ENCODE measurements at regions not wholly inside any gene's neighbourhood (a gene's known extent, or its start where the extent isn't known, plus 50 kb on each side); places are given as distances from the start of the nearest gene placed in this dataset.

- DNase-seq (ENCODE audit: low read depth) = peak; percentile 84
Measured at GRCh38 chr1:177847843-177848242, 122.0 kb downstream of the SEC16B start.

- no peak for DNase-seq (ENCODE audit: low read depth)
Measured at GRCh38 chr1:177838907-177839485, 130.9 kb downstream of the SEC16B start.

- DNase-seq (ENCODE audit: low read depth) = no peak
Measured at GRCh38 chr1:177833631-177834030, 136.2 kb downstream of the SEC16B start.

GRCh38 chr1:177830531-177831135 is 139.2 kb downstream of the SEC16B start:
- DNase-seq (ENCODE audit: low read depth) = no peak

DNA sequence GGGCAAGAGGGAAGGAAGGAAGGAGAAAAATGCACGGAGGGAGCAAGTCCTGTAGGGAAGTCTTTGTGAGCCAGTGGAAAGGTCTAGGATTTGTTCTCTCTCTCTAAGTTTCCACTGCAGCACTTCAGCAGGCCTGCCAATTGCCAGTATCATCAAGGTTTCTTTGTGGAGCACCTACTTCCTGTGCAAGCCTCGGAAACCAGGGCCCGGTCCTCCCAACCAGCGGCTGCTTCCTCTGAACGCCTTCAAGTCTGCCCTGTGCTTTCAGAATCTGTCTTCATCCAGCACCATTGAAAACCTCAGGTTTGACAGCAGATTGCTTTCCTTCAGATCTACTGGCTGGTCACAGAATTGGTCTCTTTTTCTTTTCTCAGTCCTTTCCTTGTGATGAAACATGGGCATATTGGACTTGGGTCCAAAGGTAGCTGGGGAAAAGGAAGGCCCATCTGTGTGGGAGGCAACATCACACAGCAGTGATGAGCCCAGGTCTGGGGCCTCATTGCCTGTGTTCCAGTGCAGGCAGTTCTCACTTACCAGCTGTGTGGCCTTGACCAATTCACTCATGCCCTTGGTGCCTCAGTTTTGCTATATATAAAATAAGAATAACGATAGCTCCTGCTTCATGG is 144.5 kb downstream of the SEC16B start:
- DNase-seq (ENCODE audit: low read depth) = no peak

DNA sequence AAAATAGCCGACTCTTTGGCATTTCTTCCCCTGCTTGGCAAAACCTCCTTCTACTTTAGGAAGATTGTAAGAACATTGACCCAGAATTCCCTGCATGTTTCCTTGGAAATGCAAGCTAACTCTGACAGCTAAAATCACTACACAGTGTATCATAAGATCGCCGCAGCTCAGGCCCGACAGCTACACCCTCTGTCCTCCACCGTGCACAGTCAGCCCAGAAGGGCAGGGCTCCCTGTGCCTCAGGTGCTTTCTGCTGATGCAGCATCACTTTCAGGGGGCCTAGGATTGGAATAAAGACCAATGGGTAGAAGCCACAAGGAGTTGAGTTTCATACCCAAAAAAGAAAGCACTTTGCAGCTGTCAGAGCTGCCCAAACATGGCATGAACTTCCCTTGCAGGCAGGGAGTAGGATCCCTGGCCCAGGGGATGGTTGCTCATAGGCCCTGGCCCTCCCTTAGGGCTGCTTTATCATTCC is 145.3 kb downstream of the SEC16B start:
- DNase-seq (ENCODE audit: low read depth) = no peak

DNA sequence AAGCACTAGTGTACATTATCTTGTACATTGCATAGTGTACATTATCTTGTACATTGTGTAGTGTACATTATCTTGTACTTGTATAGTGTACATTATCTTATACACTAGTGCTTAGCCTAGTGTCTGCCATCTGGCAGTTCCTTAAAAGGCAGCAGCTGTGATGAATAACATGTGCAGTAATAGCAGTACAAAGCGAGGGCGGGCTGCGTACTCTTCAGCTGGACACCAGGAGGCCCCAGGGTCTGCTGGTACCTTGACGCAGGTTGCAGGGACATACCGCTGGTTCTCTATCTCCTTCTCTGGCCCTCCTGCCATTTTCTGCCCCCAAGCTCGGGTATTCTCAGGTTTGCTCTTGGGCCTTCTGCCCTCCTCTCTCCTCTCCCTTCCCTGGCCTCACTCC is 149.6 kb downstream of the SEC16B start:
- no peak for DNase-seq (ENCODE audit: low read depth)

DNA sequence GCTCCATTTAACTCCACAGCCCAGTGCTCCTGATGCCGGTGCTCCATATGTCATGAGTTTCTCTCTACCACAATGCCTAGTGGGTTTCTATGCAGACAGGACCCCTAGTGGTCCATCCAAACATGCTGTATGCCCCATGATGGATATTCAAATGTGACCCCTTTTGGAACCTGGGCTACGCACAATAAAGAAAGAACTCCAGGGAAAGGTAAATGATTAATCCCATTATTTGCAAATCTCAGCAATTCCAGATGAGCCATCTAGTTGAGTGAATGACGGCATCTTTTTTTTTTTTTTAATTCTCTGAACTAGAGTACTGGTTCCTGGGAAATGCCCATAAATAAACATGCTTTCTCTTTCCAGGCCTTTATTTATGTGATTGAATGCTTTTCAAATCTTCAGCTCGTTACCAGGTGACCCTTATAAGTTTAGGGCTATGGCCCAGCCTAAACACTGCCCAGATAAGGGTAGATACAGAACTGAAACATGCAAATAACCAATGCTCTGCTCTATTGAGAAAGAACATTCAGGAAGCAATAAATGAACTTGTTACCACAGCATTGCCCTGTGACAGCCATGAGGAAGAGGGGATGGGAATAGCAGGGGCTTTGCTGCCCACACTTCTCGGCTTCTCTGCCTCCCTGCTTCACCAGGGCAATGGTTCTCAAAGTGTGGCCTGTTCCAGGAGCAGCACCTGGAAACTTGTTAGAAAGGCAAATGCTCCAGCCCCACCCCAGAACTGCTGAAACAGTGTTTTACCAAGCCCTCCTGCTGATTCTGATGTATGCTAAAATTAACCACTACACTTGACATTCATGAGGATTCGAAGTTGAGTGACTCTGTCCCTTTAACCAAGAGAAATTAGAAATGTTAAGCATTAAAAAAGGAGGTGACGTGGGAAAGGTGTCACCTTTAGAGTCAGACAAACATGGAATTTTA is 151.7 kb downstream of the SEC16B start:
- no peak for DNase-seq (ENCODE audit: low read depth)

GRCh38 chr1:177812650-177813049 is 157.2 kb downstream of the SEC16B start:
- DNase-seq (ENCODE audit: low read depth) = no peak

DNA sequence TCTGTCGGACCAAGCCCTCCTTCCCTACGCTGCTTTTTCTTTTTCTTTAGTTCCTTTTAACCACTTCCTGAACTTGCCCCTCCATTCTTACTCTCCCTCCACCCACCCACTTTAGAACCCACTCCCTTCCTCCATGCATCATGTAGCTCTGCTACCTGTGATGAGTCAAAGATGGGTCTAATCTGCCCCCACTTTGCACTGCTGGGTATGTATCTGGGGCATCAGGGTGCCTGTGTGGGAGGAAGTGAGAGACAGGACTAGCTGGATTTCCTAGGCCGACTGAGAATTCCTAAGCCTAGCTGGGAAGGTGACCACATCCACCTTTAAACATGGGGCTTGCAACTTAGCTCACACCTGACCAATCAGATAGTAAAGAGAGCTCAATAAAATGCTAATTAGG is 157.7 kb downstream of the SEC16B start:
- DNase-seq (ENCODE audit: low read depth) = no peak

GRCh38 chr1:177811429-177811828 is 158.4 kb downstream of the SEC16B start:
- no peak for DNase-seq (ENCODE audit: low read depth)

- no peak for DNase-seq (ENCODE audit: low read depth)
Measured at GRCh38 chr1:177809819-177810218, 160.0 kb downstream of the SEC16B start.

DNA sequence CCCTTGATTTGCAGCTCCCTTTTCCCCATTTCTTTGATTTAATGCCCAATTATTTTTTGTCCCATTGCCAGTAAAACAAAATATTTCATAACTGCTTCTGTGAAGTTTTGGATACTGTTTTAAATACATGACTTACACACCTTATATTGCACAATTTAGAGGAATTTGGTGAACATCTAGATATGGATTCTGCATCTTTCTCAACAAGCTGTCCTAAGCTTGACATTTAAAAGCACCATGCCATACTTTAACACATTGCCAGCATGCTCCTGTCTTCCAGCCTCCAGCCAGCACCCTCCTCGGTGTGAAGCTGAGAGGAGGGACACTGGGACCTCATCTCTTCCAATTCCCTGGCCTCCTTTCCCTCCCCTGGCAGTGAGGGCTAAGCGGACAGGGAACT is 167.6 kb downstream of the SEC16B start:
- no peak for DNase-seq (ENCODE audit: low read depth)

GRCh38 chr1:177801790-177802189 is 168.1 kb downstream of the SEC16B start:
- no peak for DNase-seq (ENCODE audit: low read depth)

- peak; percentile 17 for DNase-seq (ENCODE audit: low read depth)
Measured at GRCh38 chr1:177800400-177801088, 169.3 kb downstream of the SEC16B start.

DNA sequence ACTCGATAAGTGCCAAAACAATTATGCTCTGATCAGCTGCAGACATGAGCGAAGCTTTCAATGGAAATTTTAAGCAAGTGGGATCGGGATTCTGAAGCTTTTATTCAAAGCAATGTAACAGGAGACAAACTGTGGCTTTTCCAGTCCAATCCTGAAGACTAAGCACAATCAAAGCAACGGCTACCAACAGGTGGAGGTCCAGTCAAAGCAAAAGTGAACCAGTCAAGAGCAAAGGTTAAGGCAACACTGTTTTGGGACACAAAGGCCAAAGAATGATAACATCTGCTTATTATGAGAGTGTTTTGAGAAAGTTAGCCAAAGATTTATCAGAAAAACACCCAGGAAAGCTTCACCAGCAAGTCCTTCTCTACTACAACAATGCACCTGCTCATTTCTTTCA is 170.1 kb downstream of the SEC16B start:
- DNase-seq (ENCODE audit: low read depth) = no peak

- DNase-seq (ENCODE audit: low read depth) = no peak
Measured at GRCh38 chr1:177798614-177799013, 171.2 kb downstream of the SEC16B start.

DNA sequence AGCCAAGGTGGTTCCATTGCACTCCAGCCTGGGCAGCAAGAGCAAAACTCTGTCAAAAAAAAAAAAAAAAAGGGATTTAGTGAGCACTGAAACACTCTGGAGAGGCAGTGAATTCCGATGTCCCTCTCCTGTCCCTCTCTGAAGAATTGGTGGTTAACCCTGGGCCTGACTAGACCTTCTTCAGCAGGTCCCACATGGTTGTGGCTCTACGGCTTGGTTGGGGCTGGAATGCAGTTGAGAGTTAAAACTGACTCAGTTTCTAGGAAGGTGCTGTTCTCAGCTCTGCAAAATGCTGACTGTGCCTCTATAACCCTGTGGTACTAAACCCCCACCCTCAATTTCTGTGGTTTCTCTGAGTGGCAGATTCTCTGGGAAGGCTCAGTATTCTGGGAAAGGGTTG is 173.3 kb downstream of the SEC16B start:
- DNase-seq (ENCODE audit: low read depth) = no peak

- no peak for DNase-seq (ENCODE audit: low read depth)
Measured at GRCh38 chr1:177794376-177794991, 175.4 kb downstream of the SEC16B start.

GRCh38 chr1:177793900-177794299 is 176.0 kb downstream of the SEC16B start:
- no peak for DNase-seq (ENCODE audit: low read depth)

- DNase-seq (ENCODE audit: low read depth) = no peak
Measured at GRCh38 chr1:177790566-177790965, 179.3 kb downstream of the SEC16B start.
